SK-N-SH treated with all-trans-retinoic acid at 6 μM for 48 hours (cell line): ENCODE measurements at regions not wholly inside any gene's neighbourhood (a gene's known extent, or its start where the extent isn't known, plus 50 kb on each side); places are given as distances from the start of the nearest gene placed in this dataset.

Source experiments
- CREB5 ChIP-seq: fragments of 250-450 bp; sonication (Bioruptor Pico); IDR thresholded peaks from 2 replicates; pipeline ENCODE4 v1.5.1; 2020; ENCODE audit warnings: low read depth, mild to moderate bottlenecking, moderate library complexity
- OSR1 ChIP-seq: fragments of 250-450 bp; sonication (Bioruptor Pico); IDR thresholded peaks from 2 replicates; pipeline ENCODE4 v1.8.0; 2022; ENCODE audit warnings: moderate library complexity, mild to moderate bottlenecking, inconsistent platforms
- PPARA ChIP-seq: fragments of 250-450 bp; sonication (Bioruptor Pico); IDR thresholded peaks from 2 replicates; pipeline ENCODE4 v1.5.0; 2020; ENCODE audit warnings: mild to moderate bottlenecking, borderline replicate concordance
- RARB ChIP-seq: fragments of 250-450 bp; sonication (Bioruptor Pico); IDR thresholded peaks from 2 replicates; pipeline ENCODE4 v1.8.0; 2021; ENCODE audit warnings: mild to moderate bottlenecking, moderate library complexity
- ZFP3 ChIP-seq: fragments of 250-450 bp; sonication (Bioruptor Pico); IDR thresholded peaks from 2 replicates; pipeline ENCODE4 v1.5.0; 2020; ENCODE audit warnings: mild to moderate bottlenecking, moderate library complexity

GRCh38 chr4:111022758-111023157 is 399.9 kb upstream of the PITX2 start:
- TF ChIP-seq ZFP3 (no peak), OSR1 (CRISPR knock-in tag) (no peak), RARB (CRISPR knock-in tag) (no peak), CREB5 (no peak), PPARA (CRISPR knock-in tag) (no peak)
